Loucy (cell line): ENCODE measurements at regions not wholly inside any gene's neighbourhood (a gene's known extent, or its start where the extent isn't known, plus 50 kb on each side); places are given as distances from the start of the nearest gene placed in this dataset.

Source experiments
- EZH2phosphoT487 ChIP-seq: fragments of 200-600 bp; IDR thresholded peaks from 2 replicates; pipeline ENCODE4 v1.6.1; 2018; ENCODE audit warnings: antibody characterized with exemption, mild to moderate bottlenecking, moderate library complexity, borderline replicate concordance
- TF ChIP-seq, protein P1 (sequence below): fragments of 200-600 bp; sonication (generic); conservative IDR thresholded peaks from 2 replicates; pipeline ENCODE4 v1.5.1; 2014; ENCODE audit warnings: mild to moderate bottlenecking, antibody characterized with exemption, low read length

DNA sequence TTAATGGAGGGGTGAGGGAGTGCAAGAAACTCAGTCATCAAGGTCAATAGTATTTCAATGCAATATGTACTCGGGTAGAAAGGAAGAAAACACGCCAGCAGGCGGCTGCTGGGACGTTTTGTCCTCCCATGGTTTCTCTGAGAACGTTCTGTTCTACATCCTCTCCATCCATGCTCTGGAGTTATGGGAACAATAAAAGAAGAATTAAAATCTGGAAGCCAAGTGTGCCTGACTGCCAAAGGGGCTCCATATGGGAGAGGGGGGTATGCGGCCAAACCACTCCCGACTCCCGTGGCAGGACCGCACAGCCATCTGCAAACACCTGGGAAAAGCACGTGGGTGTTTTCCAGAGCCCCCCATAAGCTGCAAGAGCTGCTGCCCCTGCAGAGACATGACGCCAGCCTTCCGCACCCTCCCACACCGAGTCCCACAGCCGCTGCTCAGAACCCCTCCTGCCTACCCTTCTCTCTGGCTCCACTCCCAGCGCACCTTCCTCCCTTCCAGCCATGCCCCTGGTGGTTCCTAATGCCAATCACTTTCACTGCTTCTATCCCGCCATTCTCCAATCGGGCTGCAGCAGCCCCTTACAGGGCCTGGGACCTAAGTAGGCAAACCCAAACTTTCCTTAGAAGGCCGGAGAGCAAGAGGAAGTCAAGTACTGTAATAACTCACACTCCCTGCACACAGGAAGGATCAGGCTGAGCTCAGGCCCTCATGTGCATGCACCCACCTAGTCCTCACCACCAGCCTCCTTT is 241.6 kb downstream of the SYK start:
- TF ChIP-seq, protein P1, sequence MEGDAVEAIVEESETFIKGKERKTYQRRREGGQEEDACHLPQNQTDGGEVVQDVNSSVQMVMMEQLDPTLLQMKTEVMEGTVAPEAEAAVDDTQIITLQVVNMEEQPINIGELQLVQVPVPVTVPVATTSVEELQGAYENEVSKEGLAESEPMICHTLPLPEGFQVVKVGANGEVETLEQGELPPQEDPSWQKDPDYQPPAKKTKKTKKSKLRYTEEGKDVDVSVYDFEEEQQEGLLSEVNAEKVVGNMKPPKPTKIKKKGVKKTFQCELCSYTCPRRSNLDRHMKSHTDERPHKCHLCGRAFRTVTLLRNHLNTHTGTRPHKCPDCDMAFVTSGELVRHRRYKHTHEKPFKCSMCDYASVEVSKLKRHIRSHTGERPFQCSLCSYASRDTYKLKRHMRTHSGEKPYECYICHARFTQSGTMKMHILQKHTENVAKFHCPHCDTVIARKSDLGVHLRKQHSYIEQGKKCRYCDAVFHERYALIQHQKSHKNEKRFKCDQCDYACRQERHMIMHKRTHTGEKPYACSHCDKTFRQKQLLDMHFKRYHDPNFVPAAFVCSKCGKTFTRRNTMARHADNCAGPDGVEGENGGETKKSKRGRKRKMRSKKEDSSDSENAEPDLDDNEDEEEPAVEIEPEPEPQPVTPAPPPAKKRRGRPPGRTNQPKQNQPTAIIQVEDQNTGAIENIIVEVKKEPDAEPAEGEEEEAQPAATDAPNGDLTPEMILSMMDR: no peak
- no peak for TF ChIP-seq EZH2phosphoT487
